ENCODE measurements at regions not wholly inside any gene's neighbourhood (a gene's known extent, or its start where the extent isn't known, plus 50 kb on each side); places are given as distances from the start of the nearest gene placed in this dataset.
"Not testable (repeated sequence)": the region's sequence is repeated elsewhere in the genome, so short reads cannot be mapped to it uniquely, and the experiment has no call there.

DNA sequence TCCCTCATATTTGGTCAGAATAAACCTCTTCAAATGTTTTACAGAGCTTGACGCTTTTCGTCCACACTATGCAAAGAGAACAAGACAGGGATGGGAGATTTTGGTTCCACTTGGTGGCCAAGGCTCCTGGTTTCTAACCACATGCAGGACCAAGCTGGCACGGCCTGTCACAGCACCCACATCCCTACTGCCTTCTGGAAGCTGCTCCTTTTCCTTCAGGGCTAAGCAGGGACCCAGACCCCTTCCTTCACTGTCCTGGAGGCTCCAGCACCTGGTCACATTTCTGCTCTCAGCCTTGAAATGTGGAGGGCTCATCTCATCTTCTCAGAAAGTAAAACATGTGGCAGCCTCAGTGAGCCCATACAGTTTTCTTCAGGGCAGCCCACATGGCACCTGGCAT, 50.4 kb upstream of the ARHGEF7 start:
- no peak for DNase-seq

DNA sequence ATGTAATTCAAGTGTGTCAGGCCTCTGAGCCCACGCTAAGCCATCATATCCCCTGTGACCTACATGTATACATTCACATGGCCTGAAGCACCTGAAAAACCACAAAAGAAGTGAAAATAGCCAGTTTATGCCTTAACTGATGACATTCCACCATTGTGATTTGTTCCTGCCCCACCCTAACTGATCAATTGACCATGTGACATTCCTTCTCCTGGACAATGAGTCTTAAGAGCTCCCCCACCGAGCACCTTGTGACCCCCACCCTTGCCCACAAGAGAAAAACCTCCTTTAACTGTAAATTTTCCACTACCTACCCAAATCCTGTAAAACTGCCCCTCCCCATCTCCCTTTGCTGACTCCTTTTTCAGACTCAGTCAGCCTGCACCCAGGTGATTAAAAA, 52.1 kb upstream of the ARHGEF7 start:
- DNase-seq: no peak

DNA sequence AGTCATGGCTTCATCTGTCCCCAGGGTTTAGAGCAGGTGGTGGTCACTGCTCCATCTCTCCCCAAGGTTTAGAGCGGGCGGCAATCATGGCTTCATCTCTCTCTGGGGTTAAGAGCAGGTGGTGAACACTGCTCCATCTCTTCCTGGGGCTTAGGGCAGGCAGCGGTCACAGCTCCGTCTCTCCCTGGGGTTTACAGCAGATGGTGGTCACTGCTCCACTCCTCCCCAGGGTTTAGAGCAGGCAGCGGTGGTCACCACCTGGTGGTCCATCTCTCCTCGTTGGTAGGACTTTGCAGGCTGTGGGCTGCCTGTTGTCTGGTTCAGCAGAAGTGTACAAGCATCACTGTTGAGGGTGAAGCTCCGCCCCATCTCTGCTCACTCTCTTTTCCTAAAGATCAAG, 52.8 kb upstream of the ARHGEF7 start:
- DNase-seq: no peak

DNA sequence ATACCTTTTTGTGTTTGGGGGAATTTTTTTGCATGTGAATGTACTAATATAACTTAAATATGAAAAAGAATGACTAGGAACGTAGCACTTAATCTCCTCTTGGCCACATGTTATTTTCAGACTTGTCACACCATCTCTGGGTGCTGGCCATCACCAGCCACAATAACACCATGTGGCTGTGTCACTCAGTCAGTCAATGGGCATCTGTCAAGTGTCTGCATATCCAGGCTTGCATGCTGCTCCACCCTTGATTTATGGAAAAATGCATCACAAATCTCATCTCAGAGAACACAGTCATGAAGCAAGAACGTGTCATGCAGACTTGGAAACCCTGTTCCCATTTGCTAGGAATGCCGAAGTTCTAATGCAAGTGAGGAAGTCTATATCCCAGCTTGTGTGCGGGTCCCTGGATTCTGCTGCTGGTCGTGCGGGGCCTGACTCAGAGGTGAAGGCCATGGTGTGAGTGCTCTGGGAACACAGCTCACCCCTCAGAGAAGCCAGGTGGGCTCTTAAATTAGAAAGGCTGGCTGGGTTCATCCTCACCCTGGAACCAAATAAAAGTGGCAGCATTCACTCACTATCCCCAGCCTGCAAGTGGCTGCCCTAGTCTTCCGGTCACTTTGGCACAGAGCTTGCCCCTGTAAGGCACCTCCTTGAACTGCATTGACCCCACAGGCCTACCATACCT, 53.6 kb upstream of the ARHGEF7 start:
- no peak for DNase-seq

DNA sequence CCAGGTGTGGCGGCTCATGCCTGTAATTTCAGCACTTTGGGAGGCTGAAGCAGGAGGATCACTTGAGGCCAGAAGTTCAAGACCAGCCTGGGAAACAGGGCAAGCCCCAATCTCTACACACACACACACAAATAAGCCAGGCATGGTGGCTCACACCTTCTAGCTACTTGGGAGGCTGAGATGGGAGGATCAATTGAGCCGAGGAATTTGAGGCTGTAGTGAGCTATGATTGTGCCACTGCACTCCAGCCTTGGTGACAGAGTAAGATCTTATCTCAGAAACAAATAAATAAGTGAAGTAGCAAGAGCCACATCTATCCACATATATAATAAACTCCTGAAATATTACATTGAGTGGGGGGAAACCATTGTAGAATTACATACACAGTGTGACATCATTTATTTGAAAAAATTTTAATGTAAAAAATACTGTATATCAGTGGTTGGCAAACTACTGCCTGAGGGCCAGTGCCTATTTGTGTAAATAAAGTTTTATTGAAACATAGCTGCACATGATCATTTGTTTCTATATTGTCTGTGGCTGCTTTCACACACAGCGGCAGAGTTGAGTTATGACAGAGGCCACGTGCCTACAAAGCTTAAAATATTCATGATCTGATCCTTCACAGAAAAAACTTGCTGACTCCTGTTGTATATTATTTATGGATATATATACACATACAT, 54.7 kb upstream of the ARHGEF7 start:
- no peak for DNase-seq

DNA sequence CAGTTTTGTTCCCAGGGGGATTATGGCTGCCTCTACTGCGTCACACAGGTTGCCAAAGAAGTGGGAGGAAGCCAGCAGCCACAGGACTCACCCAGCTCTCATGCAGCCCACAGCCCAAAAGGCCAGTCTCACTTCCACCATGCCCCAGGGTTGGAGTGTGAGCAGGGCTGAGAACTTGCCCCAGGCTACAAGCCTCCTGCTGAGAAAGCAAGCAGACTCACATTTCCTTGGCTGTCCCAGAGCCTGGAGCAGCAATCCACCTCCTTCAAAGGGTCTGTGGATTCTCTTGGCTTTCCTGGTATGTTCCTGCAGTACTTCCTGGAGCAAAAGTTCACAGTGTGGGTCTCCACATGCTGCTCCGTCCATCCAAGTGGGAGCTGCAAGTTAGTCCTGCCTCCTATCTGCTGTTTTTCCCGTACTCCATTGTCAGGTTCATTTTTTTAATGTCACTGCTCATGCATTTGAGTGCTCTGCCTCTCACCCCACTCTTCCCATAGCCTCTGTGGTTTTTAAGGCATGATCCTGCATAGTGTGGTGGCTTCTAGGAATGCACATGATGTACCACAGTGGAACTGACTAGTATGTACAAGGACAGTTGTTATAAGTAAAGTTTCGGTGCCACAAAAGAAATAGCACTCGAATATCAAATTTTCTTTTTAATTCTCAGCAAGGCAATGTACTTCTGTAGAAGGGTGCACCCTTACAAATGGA, 56.2 kb upstream of the ARHGEF7 start:
- no peak for DNase-seq

DNA sequence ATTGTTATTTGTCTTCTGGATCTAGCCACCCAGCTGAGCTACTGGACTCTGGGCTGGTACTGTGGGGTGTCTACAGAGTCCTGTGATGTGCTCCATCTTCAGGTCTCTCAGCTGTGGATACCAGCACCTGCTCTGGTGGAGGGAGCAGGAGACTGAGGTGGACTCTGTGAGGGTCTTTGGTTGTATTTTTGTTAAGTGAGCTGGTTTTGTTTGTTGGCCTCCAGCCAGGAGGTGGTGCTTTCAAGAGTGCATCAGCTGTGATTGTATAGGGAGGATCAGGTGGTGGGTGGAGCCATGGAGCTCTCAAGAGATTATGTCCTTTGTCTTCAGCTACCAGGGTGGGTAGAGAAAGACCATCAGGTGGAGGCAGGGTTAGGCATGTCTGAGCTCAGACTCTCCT, 56.8 kb upstream of the ARHGEF7 start:
- not testable (repeated sequence) for DNase-seq

DNA sequence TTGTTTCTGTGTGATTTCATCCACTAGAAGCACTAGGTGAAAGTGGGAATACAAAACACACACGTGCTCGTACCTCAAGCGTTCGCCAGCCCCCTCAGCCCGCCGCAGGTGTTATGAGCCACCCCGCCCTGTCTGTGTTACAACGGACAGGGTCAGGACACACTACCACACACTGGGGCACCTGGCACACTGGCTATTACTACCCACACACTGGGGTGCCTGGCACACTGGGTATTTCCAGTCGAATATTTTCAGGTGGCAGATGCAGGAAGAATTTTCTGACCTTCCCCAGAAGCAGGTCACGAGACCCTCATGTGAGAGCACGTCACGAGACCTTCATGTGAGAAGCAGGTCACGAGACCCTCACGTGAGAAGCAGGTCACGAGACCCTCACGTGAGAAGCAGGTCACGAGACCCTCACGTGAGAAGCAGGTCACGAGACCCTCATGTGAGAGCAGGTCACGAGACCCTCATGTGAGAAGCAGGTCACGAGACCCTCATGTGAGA, 63.3 kb upstream of the ARHGEF7 start:
- not testable (repeated sequence) for DNase-seq

DNA sequence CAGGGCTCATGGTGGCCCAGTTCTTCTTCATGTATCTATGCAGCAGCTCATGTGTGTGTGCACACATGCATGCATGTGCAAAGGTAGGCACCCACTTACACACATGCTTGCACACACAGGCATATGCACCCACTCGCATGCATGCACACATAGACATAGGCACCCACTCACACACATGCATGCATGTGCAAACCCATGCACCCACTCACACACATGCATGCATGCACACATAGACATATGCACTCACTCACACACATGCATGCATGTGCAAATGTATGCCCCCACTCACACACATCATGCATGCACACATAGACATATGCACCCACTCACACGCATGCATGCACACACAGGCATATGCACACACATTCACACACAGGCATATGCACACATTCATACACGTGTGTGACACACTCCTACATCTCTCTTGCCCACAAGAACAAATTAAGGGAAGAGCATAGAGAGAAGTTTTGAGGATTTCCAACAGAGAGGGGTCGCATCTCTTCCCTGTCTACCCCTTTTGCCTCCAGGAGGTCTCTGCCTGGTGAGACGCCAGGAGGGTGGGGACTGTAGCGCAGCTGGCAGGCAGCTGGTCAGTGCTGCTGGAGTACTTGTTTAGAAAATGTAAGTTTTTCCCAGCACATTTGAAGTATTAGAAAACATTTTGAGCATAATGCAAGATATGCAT, 63.9 kb upstream of the ARHGEF7 start:
- no peak for DNase-seq

DNA sequence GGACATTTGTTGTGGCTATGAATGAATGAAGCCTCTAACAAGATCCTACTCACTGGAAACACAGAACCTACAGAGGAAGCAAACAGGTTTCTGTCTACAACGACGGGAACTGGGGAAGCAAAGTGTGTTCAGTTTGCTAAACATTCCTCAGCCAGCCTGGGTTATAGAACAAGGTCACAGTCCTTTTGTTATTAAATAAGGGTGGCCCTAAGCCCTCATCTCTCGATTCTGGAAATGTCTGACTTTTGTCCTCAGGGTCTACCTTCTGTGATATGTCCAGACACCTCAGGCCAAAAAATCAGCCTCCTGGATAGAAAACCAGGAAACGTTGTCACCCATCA, 64.6 kb upstream of the ARHGEF7 start:
- DNase-seq: no peak

DNA sequence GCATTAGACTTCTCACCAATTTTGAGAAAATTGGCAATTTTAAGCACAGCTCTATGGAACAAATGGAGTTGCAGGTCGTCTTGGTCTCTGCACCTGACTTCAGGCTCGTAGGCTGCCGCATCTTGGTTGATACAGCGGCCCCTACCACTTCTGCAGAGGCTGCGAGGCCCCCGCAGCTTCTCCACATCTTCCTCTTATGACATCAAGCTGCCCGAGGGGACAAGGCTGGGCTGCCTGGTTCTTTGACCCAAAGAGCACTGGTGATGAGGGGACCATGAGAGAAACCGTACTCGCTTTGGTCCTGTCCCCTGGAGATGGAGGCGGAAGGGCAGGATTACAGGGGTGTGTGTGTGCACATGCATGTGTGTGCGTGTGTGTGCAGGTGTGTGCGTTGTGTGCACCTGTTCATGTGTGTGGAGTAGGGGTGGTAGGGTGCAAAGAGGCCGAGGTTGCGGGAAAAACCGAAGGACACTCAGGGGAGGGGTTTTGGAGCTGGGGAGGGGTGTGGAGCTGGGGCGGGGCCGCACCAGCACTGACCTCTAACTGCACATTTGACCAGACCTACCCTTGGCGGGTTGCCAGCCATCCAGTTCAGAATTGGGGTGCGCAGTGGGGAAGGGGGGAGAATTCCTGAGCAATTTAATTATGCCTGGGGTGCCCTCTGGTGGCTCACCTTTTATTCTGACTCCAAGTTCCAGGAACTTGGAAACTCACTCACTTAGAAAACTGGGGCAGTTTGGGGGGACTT, 65.1 kb upstream of the ARHGEF7 start:
- DNase-seq: peak; percentile 28

DNA sequence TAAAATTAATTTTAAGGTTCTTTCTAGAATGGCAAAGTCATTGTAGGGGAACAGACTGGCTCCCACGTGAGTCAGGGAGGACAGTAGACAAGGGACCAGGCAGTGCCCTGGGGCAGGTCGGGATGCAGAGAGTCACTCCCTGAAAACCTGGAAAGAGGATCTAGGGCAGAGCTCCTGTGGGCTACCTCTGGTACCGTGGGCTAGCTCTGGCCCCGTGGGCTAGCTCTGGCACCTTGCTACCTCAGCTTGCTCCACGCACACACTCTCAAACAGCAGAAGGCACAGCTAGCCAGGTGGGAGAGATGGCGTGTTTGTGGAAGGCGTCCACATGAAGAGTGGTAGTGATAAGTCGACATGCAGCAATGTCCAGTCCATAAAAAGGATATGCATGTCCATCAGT, 66.7 kb upstream of the ARHGEF7 start:
- DNase-seq: no peak

DNA sequence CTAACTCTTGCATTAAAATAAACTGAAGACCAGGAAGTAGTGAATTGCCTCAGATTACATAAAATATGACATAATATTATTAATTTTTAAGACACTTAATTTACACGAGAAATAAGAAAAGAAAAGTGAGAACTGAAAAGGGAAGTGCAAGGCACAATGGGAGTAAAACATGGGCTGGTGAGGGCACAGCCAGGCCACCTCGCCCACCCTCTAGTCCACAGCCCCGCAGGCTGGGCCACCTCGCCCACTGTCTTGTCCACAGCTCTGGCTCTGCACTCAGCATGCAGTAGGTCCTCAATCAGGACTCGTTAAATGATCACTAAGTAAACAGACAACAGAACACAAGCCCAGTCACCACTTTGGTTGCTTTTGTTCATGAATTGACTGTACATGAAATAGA, 67.8 kb upstream of the ARHGEF7 start:
- DNase-seq: no peak

DNA sequence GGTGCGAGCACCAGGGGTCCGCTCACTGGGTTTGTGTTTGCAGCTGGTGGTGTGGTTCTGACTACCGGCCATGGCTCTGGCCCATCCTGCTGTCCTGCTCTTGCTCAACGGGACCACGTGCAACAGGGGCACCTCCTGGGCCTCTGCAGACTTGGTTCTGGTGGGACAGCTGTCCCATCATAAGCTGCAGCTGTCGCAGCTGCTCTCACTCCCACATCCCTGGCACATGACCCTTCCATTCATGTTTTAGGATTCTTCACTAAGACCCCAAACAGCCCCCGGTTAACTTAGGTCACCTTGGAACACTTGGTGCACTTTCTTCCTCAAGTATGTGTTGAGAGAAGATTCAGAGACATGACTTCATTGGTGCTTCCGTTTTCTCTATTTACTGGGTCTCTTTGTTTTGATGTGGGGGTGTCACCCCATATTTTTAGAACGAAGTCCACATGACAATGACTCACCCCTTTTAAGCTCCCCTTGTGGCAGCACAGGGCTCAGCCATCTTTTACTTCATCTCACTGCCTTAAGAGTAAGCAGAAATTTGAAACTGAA, 68.4 kb upstream of the ARHGEF7 start:
- peak; percentile 6 for DNase-seq

DNA sequence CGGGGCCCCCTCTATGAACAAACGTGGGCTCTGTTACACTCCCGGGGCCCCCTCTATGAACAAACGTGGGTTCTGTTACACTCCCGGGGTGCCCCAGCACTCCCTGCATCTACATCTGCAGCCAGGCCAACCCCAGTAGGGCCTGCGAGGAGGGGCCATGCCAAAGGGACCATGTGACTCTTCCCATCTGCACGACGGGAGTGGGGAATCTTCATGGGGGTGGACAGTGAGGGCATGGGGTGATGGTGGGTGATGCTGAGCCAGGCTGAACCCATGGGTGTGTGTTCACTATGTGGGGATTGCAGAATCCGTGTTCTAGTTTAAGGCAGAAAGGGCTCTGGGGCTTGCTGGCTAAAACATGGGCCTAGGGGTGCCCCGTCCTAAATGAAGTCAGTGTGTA, 69.9 kb upstream of the ARHGEF7 start:
- no peak for DNase-seq

DNA sequence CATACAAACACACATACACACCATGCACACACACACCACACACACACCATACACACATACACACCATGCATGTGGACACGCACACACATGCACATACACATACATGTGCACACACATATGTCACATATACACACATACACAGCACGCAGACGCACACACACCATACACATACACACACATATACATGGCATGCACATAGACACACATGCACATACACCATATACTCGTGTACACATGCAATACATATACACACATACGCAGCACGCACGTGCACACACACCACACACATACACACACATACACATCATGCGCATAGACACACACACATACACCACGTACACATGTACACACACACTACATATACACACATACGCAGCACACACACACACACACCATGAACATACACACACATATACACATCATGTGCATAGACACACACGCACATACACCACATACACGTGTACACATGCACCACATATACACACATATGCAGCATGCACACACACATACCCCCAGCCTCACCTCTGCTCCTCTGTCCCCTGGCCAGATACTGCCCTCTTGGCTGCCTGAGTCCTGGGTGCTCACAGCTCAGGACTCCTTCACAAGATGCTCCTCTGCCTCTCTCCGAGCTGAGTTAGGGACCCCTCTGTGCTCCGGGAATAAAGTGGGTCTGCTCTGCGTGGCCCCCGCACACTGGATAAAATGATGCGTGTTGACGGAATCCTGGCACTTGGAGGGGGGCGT, 70.9 kb upstream of the ARHGEF7 start:
- DNase-seq: no peak

DNA sequence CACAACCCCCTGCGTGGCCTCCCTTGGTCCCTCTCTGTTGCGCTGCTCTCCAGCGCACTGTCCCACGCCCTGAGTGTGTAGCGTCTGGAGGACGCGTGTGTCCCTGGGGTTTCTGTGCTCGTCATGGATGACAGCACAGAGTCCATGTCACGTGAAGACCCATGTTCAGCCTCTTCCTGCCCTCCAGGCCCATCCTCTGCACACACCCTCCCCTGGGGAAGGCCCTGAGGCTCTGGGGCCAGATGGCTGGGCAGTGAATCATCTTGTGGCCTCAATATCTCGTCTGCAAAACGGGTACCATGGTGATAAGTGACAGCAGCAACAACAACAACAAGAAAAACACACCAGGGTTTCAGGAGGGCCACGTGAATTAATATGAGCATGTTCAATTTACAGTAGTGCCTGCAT, 71.5 kb upstream of the ARHGEF7 start:
- no peak for DNase-seq

DNA sequence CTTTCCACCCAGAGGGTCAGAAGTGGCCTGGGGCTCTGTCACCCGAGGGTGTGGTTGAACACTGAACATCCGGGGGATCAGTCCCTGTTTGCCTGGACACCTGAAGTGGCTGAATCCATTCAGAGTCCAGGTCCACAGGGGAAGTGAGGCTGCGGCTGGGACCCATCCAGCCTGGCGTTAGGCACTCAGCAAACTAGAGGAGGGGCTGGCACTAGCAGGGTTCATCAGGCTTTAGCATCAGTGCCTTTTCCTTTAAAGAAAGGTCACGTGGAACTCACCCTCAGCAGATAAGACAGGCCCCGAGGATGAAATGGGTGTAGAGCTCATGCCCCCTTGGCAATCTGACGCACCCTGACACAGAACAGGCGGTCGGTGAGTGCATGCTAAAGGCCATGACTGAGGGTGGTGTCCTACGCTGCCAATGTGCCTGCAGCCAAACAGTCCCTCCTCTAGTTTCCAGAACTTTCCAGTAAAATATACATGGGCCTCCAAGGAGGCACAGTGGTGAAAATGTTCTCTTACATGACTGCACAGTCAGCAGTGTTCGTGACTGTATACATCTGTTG, 72.4 kb upstream of the ARHGEF7 start:
- no peak for DNase-seq

DNA sequence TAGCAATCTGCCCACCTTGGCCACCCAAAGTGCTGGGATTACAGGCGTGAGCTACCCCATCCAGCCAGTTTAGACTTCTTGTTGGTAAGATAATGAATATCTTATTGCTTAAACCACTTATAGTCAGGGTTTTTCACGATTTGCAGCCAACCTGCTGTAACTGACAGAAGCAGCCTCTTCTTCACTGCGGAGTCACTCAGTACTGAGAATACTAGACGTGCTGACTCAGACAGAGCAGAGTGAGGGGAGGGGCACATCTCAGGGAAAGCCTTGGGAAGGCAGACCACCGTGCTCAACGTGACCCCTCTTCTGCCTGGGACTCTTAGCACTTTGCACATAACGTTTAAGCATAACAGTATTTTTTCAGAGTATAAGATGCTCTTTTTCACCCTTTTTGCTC, 74.3 kb upstream of the ARHGEF7 start:
- no peak for DNase-seq

DNA sequence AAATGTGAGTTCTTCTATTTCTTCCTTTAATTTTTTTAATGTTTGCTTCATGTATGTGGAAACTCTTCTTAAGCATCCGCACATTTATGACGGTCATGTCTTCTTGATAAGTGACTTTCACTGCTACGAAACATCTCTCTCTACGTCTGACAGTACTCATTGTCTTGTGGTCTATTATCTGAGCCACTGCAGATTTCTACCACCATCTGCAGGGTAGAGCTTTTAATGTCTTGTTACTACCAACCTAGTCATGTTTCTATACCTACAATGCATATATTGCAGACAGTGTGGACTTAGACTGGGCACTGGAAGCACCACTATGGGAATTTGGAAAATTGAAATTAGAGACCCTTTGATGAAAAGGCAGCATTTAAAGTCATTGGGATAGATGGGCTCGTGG, 75.4 kb upstream of the ARHGEF7 start:
- peak; percentile 2 for DNase-seq

DNA sequence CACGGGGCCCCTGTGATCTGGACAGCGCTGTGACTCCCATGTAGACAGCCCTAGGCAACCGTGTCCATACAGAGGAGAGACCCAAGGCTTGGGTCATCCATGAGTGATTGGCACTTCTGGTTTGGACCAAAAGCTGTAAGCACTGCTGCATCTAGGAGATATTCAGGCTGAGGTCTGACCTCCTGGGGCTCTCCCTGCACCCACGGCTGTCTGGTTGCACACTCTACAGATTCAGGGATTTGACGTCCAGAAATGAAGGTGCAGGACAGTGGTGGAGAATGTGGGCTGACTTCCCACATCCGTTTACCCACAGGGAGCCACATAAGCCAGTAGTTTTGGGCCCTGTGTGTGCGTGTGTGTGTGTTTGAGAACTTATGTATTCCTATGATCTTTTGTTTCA, 76.2 kb upstream of the ARHGEF7 start:
- no peak for DNase-seq

Measured in hematopoietic multipotent progenitor cell treated with erythropoietin and hydrocortisone succinate and interleukin-3 and kit ligand, for 6 days (in vitro differentiated cells).